ENCODE measurements at regions not wholly inside any gene's neighbourhood (a gene's known extent, or its start where the extent isn't known, plus 50 kb on each side); places are given as distances from the start of the nearest gene placed in this dataset.

- TF ChIP-seq PREB (CRISPR knock-in tag; IDR thresholded peaks at IDR 0.05; ENCODE audit: borderline replicate concordance) (no peak), PRRX2 (CRISPR knock-in tag; IDR thresholded peaks at IDR 0.05) (no peak)
Observed at GRCh38 chr3:189084620-189085019, 87.2 kb upstream of the TPRG1 start (continued).

- ATAC-seq (no peak), DNase-seq (ENCODE audit: low spot score) (no peak)
- Mint-ChIP-seq H3K4me3 (no peak overlapping the region), H3K27ac (no peak overlapping the region), H3K9me3 (peaks cover 3% of the 10 kb centered on the region), H3K27me3 (ENCODE audit: low read depth) (no peaks in the 10 kb centered on the region), H3K4me1 (no peaks in the 10 kb centered on the region), H3K36me3 (no peaks in the 10 kb centered on the region)
- CTCF ChIA-PET = interaction anchor here (0.9 kb wide), 1 partner anchor 43 kb away, joined by 3 read pairs; no protein-coding TSS in a partner anchor
- POLR2A ChIA-PET = no interaction called here
- TF ChIP-seq IRF1 (CRISPR knock-in tag; IDR thresholded peaks at IDR 0.05) (no peak), CBFB (CRISPR knock-in tag; IDR thresholded peaks at IDR 0.05; ENCODE audit: low read depth) (no peak), ZNF532 (CRISPR knock-in tag; IDR thresholded peaks at IDR 0.05; ENCODE audit: borderline replicate concordance) (no peak), ZNF512 (CRISPR knock-in tag; IDR thresholded peaks at IDR 0.05; ENCODE audit: borderline replicate concordance) (no peak), USF1 (CRISPR knock-in tag; IDR thresholded peaks at IDR 0.05) (no peak), SP1 (CRISPR knock-in tag; conservative IDR thresholded peaks at IDR 0.05) (no peak), PRRX2 (CRISPR knock-in tag; IDR thresholded peaks at IDR 0.05) (no peak), TP53 (CRISPR knock-in tag; IDR thresholded peaks at IDR 0.05) (no peak), MLX (CRISPR knock-in tag; IDR thresholded peaks at IDR 0.05) (no peak), MYBL2 (CRISPR knock-in tag; IDR thresholded peaks at IDR 0.05) (no peak), TEAD4 (CRISPR knock-in tag; IDR thresholded peaks at IDR 0.05) (no peak), PRDM15 (CRISPR knock-in tag; IDR thresholded peaks at IDR 0.05) (no peak), FOXP1 (CRISPR knock-in tag; IDR thresholded peaks at IDR 0.05; ENCODE audit: borderline replicate concordance) (no peak), ZNF263 (CRISPR knock-in tag; IDR thresholded peaks at IDR 0.05; ENCODE audit: low read depth) (no peak), E2F4 (CRISPR knock-in tag; IDR thresholded peaks at IDR 0.05; ENCODE audit: borderline replicate concordance, low read depth) (no peak), STAT6 (CRISPR knock-in tag; conservative IDR thresholded peaks at IDR 0.05; ENCODE audit: low read depth) (no peak)
Observed at GRCh38 chr3:189092547-189092946, 79.2 kb upstream of the TPRG1 start.

All from WTC11 (cell line).